Astrocyte (in vitro differentiated cells and primary cell): ENCODE measurements at regions not wholly inside any gene's neighbourhood (a gene's known extent, or its start where the extent isn't known, plus 50 kb on each side); places are given as distances from the start of the nearest gene placed in this dataset.

ENCODE experiments used
- DNase-seq: peaks from one replicate; pipeline ENCODE4 v3.0.0-alpha.2; 2010; ENCODE audit warnings: low read depth
- FAIRE-seq: peaks from 2 replicates; lab custom pipeline; 2011; peaks lifted over from hg19 to GRCh38; lab: Jason Lieb, UNC
- H2AFZ ChIP-seq: 2 replicates; pipeline ENCODE4 v1.6.0; 2012; ENCODE audit warnings: low read depth, low read length, inconsistent platforms
- H3K27ac ChIP-seq: 2 replicates; pipeline ENCODE4 v1.5.1; 2011; ENCODE audit warnings: low read depth, low read length, inconsistent platforms
- H3K27me3 ChIP-seq: 2 replicates; pipeline ENCODE4 v1.6.0; 2011; ENCODE audit warnings: low read length, inconsistent platforms; ENCODE audit not compliant: insufficient read depth
- H3K36me3 ChIP-seq: 2 replicates; pipeline ENCODE4 v1.5.1; 2011; ENCODE audit warnings: low read length, inconsistent platforms; ENCODE audit not compliant: insufficient read depth
- H3K4me1 ChIP-seq: 2 replicates; pipeline ENCODE4 v1.5.1; 2011; ENCODE audit warnings: low read length, inconsistent platforms; ENCODE audit not compliant: insufficient read depth
- H3K4me2 ChIP-seq: 2 replicates; pipeline ENCODE4 v1.6.0; 2012; ENCODE audit warnings: low read length, inconsistent platforms
- H3K4me3 ChIP-seq: 2 replicates; pipeline ENCODE4 v1.5.1; 2011; ENCODE audit warnings: low read depth, mild to moderate bottlenecking, low read length, inconsistent platforms; ENCODE audit not compliant: insufficient read depth
- H3K79me2 ChIP-seq: 2 replicates; pipeline ENCODE4 v1.6.0; 2012; ENCODE audit warnings: mild to moderate bottlenecking, low read length, inconsistent platforms; ENCODE audit not compliant: insufficient read depth
- H3K9ac ChIP-seq: 2 replicates; pipeline ENCODE4 v1.6.0; 2012; ENCODE audit warnings: mild to moderate bottlenecking, low read length, inconsistent platforms
- H3K9me3 ChIP-seq: 2 replicates; pipeline ENCODE4 v1.5.1; 2012; ENCODE audit warnings: low read depth, mild to moderate bottlenecking, low read length, inconsistent platforms; ENCODE audit not compliant: insufficient read depth
- H4K20me1 ChIP-seq: 2 replicates; pipeline ENCODE4 v1.6.0; 2012; ENCODE audit warnings: low read length, inconsistent platforms; ENCODE audit not compliant: insufficient read depth
- H3K27ac Mint-ChIP-seq: one replicate; pipeline ENCODE4 v1.8.0; 2021; ENCODE audit warnings: mild to moderate bottlenecking, mixed read lengths; ENCODE audit not compliant: unreplicated experiment
- H3K27me3 Mint-ChIP-seq: one replicate; pipeline ENCODE4 v1.8.0; 2021; ENCODE audit warnings: low read depth, mixed read lengths; ENCODE audit not compliant: unreplicated experiment
- H3K36me3 Mint-ChIP-seq: one replicate; pipeline ENCODE4 v1.8.0; 2021; ENCODE audit warnings: low read depth, mixed read lengths; ENCODE audit not compliant: unreplicated experiment
- H3K4me1 Mint-ChIP-seq: one replicate; pipeline ENCODE4 v1.8.0; 2021; ENCODE audit warnings: low read depth, mixed read lengths; ENCODE audit not compliant: unreplicated experiment
- H3K4me3 Mint-ChIP-seq: one replicate; pipeline ENCODE4 v1.8.0; 2021; ENCODE audit warnings: mild to moderate bottlenecking, moderate library complexity, mixed read lengths; ENCODE audit not compliant: unreplicated experiment
- H3K9me3 Mint-ChIP-seq: one replicate; pipeline ENCODE4 v1.8.0; 2021; ENCODE audit warnings: mild to moderate bottlenecking, mixed read lengths; ENCODE audit not compliant: unreplicated experiment
- CTCF ChIP-seq: IDR thresholded peaks from 2 replicates; pipeline ENCODE4 v1.5.1; 2011; ENCODE audit warnings: low read depth, mild to moderate bottlenecking, inconsistent platforms, low read length, moderate library complexity; ENCODE audit not compliant: insufficient read depth
- EZH2 ChIP-seq: IDR thresholded peaks from 2 replicates; pipeline ENCODE4 v1.6.1; 2012; ENCODE audit warnings: mild to moderate bottlenecking, low read length, inconsistent platforms; ENCODE audit not compliant: insufficient read depth

- no peak for FAIRE-seq
- H3K4me3 Mint-ChIP-seq = no peak overlapping the region
Observed at GRCh38 chr4:26269038-26269437, 51.8 kb upstream of the RBPJ start.

More at GRCh38 chr4:26269038-26269437, 51.8 kb upstream of the RBPJ start:
- no peak overlapping the region for H3K9ac ChIP-seq
- no peaks in the 10 kb centered on the region for H3K4me1 Mint-ChIP-seq
- H3K36me3 Mint-ChIP-seq = no peaks in the 10 kb centered on the region
- H4K20me1 ChIP-seq = no peaks in the 10 kb centered on the region
- no peak for DNase-seq
- no peaks in the 10 kb centered on the region for H3K27me3 ChIP-seq
- no peaks in the 10 kb centered on the region for H3K79me2 ChIP-seq
- H3K27ac Mint-ChIP-seq = no peak overlapping the region
- H3K27me3 Mint-ChIP-seq = no peaks in the 10 kb centered on the region
- no peak overlapping the region for H3K4me3 ChIP-seq
- no peaks in the 10 kb centered on the region for H3K4me1 ChIP-seq
- H2AFZ ChIP-seq = no peak overlapping the region
- H3K4me2 ChIP-seq = no peak overlapping the region
- H3K27ac ChIP-seq = no peak overlapping the region
- no peak for TF ChIP-seq CTCF
- no peak for TF ChIP-seq EZH2
- H3K36me3 ChIP-seq = no peaks in the 10 kb centered on the region
- H3K9me3 Mint-ChIP-seq = no peaks in the 10 kb centered on the region
- no peaks in the 10 kb centered on the region for H3K9me3 ChIP-seq
